ENCODE measurements at regions not wholly inside any gene's neighbourhood (a gene's known extent, or its start where the extent isn't known, plus 50 kb on each side); places are given as distances from the start of the nearest gene placed in this dataset.

DNA sequence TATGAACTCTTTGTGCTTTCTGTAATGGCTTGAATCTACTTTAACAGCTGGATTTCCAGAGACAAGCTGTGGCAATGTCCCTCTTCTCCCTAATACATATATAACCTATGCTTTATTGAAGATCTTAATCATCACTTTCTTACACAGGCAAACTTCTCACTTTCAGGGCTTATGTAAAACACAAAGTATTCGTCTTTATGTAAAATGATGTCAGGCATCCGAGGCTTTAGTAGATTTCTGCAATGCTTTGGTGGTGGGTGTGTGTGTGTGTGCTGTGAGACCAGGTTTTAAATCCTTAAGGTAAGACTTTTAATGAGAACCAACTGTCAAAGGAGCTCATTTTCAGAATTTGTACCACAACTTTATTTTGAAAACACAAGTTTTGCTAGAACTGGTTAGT, 70.0 kb upstream of the HMGA2 start:
- TF ChIP-seq, protein P1, sequence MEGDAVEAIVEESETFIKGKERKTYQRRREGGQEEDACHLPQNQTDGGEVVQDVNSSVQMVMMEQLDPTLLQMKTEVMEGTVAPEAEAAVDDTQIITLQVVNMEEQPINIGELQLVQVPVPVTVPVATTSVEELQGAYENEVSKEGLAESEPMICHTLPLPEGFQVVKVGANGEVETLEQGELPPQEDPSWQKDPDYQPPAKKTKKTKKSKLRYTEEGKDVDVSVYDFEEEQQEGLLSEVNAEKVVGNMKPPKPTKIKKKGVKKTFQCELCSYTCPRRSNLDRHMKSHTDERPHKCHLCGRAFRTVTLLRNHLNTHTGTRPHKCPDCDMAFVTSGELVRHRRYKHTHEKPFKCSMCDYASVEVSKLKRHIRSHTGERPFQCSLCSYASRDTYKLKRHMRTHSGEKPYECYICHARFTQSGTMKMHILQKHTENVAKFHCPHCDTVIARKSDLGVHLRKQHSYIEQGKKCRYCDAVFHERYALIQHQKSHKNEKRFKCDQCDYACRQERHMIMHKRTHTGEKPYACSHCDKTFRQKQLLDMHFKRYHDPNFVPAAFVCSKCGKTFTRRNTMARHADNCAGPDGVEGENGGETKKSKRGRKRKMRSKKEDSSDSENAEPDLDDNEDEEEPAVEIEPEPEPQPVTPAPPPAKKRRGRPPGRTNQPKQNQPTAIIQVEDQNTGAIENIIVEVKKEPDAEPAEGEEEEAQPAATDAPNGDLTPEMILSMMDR (IDR thresholded peaks at IDR 0.05), result no peak
- TF ChIP-seq POLR2A (IDR thresholded peaks at IDR 0.05), result no peak
- no peak for TF ChIP-seq POLR2AphosphoS5 (IDR thresholded peaks at IDR 0.05)
